GM19240 (cell line): ENCODE measurements at regions not wholly inside any gene's neighbourhood (a gene's known extent, or its start where the extent isn't known, plus 50 kb on each side); places are given as distances from the start of the nearest gene placed in this dataset.

ENCODE experiments used
- DNase-seq: peaks from one replicate; pipeline ENCODE4 v3.0.0; 2011; ENCODE audit warnings: low spot score; ENCODE audit not compliant: insufficient read length

- DNase-seq, result peak; percentile 7
Measured at GRCh38 chr18:25814841-25815458, 275.5 kb downstream of the SS18 start.

- no peak for DNase-seq
Measured at GRCh38 chr18:25813110-25813509, 277.3 kb downstream of the SS18 start.

GRCh38 chr18:25810736-25811135 is 279.7 kb downstream of the SS18 start:
- no peak for DNase-seq

- DNase-seq, result no peak
Measured at GRCh38 chr18:25805939-25806338, 284.5 kb downstream of the SS18 start.

- no peak for DNase-seq
Measured at GRCh38 chr18:25805323-25805722, 285.1 kb downstream of the SS18 start.

- no peak for DNase-seq
Measured at GRCh38 chr18:25799231-25799630, 291.2 kb downstream of the SS18 start.

GRCh38 chr18:25798046-25798445 is 292.4 kb downstream of the SS18 start:
- no peak for DNase-seq

GRCh38 chr18:25795213-25795612 is 295.2 kb downstream of the SS18 start:
- no peak for DNase-seq

GRCh38 chr18:25787276-25787675 is 303.1 kb downstream of the SS18 start:
- DNase-seq, result no peak

- DNase-seq, result no peak
Measured at GRCh38 chr18:25786758-25787157, 303.7 kb downstream of the SS18 start.

- DNase-seq, result no peak
Measured at GRCh38 chr18:25780105-25780504, 310.3 kb downstream of the SS18 start.

GRCh38 chr18:25771796-25772195 is 318.6 kb downstream of the SS18 start:
- DNase-seq, result no peak

- no peak for DNase-seq
Measured at GRCh38 chr18:25764777-25765176, 325.6 kb downstream of the SS18 start.

- no peak for DNase-seq
Measured at GRCh38 chr18:25759111-25759510, 331.3 kb downstream of the SS18 start.

- DNase-seq, result no peak
Measured at GRCh38 chr18:25743646-25744151, 346.7 kb downstream of the SS18 start.

- DNase-seq, result no peak
Measured at GRCh38 chr18:25739376-25739775, 351.0 kb downstream of the SS18 start.

GRCh38 chr18:25737710-25738311 is 352.6 kb downstream of the SS18 start:
- DNase-seq, result no peak

GRCh38 chr18:25736516-25736915 is 353.9 kb downstream of the SS18 start:
- DNase-seq, result no peak

- DNase-seq, result no peak
Measured at GRCh38 chr18:25735459-25735858, 355.0 kb downstream of the SS18 start.

GRCh38 chr18:25734336-25734735 is 356.1 kb downstream of the SS18 start:
- no peak for DNase-seq

- DNase-seq, result no peak
Measured at GRCh38 chr18:25732862-25733261, 357.6 kb downstream of the SS18 start.

GRCh38 chr18:25729072-25729471 is 361.3 kb downstream of the SS18 start:
- no peak for DNase-seq

GRCh38 chr18:25727281-25727985 is 363.0 kb downstream of the SS18 start:
- no peak for DNase-seq
